Activated T-cell treated with anti-CD3 and anti-CD28 coated beads for 4 hours (primary cell): ENCODE measurements at regions not wholly inside any gene's neighbourhood (a gene's known extent, or its start where the extent isn't known, plus 50 kb on each side); places are given as distances from the start of the nearest gene placed in this dataset.
"Not testable (repeated sequence)": the region's sequence is repeated elsewhere in the genome, so short reads cannot be mapped to it uniquely, and the experiment has no call there.

Experiments used
- DNase-seq: peaks from one replicate; pipeline ENCODE4 v3.0.0-alpha.2; 2020

- no peak for DNase-seq
These were observed 352.6 kb downstream of the CGGBP1 start for GRCh38 chr3:87706176-87706575.

DNA sequence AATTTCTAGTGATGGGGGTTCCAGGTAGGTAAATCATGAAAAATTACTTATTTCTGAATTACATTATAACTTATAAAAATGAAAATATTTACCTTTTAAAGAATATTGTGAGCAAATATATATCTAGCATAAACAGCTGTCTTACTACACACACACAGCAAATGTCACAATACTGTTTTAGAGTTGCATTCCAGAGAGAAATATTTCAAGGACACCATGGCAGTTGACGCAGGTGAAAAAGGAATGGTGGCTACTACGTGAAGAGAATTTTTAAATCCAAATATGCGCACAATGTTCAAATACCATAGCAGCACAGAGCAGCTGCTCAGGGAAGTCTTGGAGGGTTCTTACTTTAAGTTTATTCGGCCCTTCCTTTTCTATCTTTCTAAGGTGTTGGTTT lies 356.2 kb downstream of the CGGBP1 start:
- DNase-seq: no peak

DNA sequence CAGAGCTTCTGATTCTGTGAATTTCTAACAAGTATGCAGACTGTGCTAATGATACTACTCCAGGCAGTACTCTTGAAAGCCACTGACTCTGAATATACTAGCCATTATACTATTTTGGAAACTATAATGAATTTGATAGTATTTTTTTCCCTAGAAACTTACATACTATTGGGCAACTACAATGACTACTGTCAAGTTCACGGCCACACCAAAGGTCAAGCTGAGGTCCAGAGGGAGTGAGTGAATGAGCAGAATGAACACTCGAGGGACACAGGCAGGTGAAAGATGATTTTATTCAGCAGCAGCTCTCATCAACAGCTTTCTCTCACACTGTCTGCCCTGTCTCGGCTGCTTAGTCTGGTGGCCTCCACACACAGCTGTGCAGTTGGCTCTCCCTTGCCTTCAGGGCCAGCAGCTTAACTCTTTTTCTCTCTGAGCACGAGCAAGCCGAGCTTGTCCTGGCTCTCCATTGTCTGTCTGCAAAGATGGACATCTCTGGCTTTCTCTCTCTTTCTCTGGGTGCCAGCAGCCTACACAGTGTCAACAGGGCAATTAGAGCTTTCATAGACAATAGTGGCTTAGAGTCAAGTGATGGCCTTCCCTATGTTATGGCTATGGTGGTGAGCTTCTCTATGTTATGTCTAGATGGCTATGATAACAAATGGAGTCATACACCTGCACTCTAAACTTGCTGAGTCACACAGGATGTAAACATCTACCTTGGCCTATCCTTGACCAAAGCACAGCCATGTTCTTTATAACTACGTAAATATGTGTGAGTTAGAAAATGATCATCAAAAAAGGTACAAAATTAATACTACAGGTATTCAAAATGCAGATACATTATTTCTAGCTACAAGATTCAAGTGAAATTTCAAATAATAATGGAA lies 362.4 kb downstream of the CGGBP1 start:
- no peak for DNase-seq

- DNase-seq: no peak
These were observed 364.1 kb downstream of the CGGBP1 start for GRCh38 chr3:87694678-87695077.

DNA sequence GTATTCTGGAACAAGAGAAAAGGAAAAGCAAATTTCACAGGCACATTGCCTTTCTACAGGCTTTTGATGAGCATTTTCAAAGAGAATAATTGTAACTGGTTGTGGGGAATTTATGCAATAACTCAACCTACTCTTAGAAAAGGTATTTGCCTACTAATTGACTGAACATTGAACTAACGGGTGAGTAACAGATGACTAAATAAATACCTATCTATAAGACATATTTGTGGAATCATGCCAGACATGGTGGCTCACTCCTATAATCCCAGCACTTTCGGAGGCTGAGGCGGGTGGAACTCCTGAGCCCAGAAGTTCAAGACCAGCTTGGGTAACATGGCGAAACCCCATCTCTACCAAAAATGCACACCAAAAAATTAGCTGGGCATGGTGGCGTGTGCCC lies 367.7 kb downstream of the CGGBP1 start:
- DNase-seq: no peak

DNA sequence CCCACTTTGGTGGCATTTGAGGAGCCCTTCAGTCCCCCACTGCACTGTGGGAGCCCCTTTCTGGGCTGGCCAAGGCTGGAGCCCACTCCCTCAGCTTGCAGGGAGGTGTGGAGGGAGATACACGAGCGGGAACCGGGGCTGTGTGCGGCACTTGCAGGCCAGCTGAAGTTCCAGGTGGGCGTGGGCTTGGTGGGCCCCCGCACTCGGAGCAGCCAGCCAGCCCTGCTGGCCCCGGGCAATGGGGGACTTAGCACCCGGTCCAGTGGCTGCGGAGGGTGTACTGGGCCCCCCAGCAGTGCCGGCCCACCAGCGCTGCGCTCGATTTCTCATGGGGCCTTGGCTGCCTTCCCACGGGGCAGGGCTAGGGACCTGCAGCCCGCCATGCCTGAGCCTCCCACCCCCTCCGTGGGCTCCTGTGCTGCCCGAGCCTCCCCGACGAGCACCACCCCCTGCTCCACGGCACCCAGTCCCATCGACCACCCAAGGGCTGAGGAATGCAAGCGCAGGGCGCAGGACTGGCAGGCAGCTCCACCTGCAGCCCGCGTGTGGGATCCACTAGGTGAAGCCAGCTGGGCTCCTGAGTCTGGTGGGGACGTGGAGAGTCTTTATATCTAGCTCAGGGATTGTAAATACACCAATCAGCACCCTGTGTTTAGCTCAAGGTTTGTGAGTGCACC lies 379.7 kb downstream of the CGGBP1 start:
- DNase-seq: not testable (repeated sequence)

DNA sequence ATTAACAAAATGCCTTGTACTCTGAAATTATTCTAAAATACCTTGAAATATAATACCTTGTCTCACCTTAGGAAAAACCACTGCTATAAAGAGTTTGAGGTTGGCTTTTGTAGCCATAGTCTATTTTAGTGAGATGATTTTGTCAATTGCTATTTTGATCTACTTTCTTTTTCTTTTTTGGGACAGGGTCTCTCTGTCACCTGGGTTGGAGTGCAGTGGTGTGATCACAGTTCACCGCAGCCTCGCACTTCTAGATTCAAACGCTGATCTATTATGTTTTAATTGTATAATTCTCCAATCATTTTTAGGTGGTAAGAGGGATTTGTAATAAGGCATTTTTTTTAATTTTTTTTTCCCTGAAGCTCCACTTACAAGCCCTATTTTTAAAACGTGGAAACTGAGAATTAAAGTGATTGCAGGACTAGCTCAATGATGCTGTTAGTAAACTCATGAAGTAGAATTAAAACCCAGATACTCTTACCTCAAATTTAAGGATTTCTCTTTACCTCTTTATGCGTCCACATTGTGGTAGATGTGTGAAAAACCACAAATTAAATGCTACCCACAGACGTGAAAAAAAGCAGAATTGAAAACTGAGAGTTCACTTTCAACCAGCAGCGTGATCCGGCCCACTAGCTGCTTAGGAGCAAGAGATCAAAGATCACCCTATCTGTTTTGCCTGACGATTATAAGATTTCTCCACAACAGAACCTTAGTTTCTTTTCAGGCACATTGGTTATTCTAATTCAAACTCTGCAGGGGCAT lies 384.2 kb downstream of the CGGBP1 start:
- DNase-seq: no peak

GRCh38 chr3:87673132-87673531 lies 385.7 kb downstream of the CGGBP1 start:
- DNase-seq: no peak

DNA sequence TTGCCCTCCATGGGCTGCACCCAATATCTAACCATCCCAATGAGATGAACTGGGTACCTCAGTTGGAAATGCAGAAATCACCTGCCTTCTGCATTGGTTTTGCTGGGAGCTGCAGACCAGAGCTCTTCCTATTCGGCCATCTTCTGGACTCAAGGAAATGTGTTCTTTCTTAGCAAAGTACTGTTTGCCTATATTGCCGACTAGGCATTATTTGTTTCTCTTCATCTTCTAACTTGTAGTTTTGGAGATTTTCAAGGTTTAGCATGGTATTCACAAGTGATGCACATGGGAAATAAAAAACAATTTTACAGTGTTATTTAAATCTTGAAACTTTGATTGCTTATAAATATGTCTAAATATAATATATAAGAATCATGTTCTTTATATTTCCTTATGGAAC lies 377.8 kb upstream of the POU1F1 start:
- DNase-seq: no peak

GRCh38 chr3:87653138-87653537 lies 376.8 kb upstream of the POU1F1 start:
- not testable (repeated sequence) for DNase-seq

DNA sequence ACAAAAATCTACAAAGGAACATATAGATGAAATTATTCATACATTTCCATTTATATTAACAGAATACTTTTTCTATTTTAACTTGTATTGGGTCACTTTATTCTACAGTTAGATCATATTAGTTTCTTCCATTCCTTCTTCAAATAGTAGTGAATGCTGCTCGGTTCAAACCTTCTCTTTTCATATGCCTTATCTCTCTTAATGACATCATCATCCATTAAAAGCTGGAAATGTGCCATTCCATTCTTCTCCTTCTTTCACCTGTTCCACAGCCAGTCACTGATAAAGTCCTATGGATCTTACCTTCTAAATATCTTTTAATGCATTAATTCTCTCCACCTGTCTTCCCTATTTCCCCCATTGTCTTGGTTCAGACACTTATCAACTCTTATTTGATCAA lies 358.0 kb upstream of the POU1F1 start:
- no peak for DNase-seq

GRCh38 chr3:87627316-87627715 lies 350.9 kb upstream of the POU1F1 start:
- no peak for DNase-seq

- no peak for DNase-seq
These were observed 350.2 kb upstream of the POU1F1 start for GRCh38 chr3:87626546-87626945.

DNA sequence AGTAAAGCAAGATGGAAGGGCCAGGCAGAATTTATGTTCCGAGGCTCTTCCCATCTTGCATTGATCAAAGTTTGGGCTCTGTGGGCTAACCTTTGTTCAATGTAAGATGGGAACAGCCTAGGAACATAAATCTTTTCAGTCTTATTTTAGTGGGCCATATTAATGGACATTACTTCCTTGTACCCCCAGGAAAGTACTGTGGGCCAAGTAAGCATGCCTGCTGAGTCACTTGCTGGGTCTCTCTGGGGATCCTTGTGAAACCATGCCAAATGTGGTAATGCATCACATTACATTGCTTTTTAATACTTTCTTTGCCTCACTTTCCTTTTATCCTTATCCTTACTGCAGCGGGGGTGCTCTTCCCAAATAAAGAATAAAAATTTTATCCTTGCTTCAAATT lies 349.5 kb upstream of the POU1F1 start:
- DNase-seq: no peak

GRCh38 chr3:87624860-87625259 lies 348.5 kb upstream of the POU1F1 start:
- DNase-seq: no peak

DNA sequence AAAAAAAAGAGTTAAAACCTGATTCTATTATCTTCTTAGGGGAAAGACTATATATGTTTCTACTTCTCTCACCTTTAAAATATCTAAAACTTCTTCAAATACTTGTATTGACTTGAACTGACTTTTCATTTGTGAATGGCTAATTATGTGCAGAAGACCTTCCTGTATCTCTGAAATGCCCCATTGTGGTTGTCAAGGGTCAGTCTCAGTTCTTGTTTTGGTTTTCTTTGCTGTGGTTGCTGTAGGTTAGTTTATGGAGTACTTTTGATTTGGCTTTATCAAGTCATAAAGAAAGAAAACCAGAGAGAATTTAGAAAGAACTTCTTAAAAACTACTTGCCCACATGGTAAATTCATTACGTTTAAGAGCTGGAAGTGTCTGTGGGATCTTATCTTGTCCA lies 345.3 kb upstream of the POU1F1 start:
- DNase-seq: no peak

GRCh38 chr3:87615506-87615905 lies 339.1 kb upstream of the POU1F1 start:
- DNase-seq: no peak

DNA sequence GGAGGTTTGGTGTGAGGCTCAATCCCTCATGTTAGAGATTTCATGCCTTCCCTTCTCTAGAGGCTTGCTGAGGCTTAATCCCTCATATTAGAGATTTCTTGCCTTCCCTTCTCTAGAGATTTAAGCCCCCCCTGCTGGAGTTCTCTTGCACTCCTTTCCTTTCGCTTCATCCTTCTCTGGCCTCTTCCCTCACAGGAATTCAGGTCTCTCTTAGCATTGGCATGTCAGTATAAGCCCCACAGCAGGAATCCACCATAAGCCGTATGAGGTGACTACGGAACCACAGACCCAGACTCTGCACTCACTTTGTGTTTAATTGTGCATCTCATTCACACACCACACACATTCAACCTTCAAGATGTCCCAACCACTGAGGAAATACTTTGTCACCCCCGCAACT lies 338.6 kb upstream of the POU1F1 start:
- no peak for DNase-seq

DNA sequence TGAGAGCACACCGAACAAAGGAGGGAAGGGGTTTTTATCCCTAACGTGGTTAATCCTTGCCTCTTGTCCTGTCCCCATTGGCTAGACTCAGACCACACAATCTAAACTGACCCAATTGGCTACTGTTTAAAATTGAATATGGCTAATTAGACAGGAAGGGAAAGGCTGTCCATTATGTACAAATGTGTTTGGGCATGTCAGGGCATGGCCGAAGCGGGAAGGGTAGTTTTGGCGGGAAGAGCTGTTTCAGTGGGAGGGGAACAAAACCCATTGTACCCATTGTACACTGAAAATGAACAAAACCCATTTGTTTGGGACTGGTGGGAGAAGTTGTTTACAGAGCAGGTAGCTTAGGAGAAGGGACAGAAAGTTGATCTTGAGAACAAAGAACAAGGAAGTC lies 330.9 kb upstream of the POU1F1 start:
- no peak for DNase-seq

GRCh38 chr3:87595798-87596197 lies 319.4 kb upstream of the POU1F1 start:
- no peak for DNase-seq

DNA sequence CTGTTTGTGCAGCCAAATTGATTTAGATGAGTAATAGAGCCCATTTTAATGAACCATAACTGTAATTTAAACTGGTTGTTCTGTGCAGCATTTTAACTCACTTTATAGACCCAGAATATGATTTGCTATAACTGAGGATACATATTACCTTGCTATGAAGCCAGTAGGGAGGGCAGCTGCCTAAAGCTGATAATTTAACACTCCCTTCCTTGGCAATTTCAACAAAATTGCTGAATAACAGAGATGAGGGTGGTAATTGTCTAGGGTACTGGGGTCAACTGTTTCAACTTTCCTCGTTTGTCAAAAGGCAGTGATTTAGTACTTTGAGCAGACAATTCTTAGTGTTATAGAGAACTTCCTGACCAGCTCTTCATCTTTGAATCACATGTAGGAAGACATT lies 304.9 kb upstream of the POU1F1 start:
- no peak for DNase-seq

- no peak for DNase-seq
These were observed 300.4 kb upstream of the POU1F1 start for GRCh38 chr3:87576752-87577151.

GRCh38 chr3:87575550-87575949 lies 299.2 kb upstream of the POU1F1 start:
- DNase-seq: no peak

GRCh38 chr3:87568331-87568730 lies 291.9 kb upstream of the POU1F1 start:
- no peak for DNase-seq
